SJSA1 (cell line): ENCODE measurements at regions not wholly inside any gene's neighbourhood (a gene's known extent, or its start where the extent isn't known, plus 50 kb on each side); places are given as distances from the start of the nearest gene placed in this dataset.
"Not testable (repeated sequence)": the region's sequence is repeated elsewhere in the genome, so short reads cannot be mapped to it uniquely, and the experiment has no call there.

ENCODE experiments used
- DNase-seq, 2 experiments: peaks; one replicate each; pipeline ENCODE4 v3.0.0-alpha.2; 2015 to 2020; ENCODE audit warnings: low spot score in 2 of 2, low read depth in 1 of 2
- H3K27ac ChIP-seq: fragments of 250-450 bp; sonication (Bioruptor Pico); 2 replicates; pipeline ENCODE4 v1.5.1; 2020; ENCODE audit warnings: mild to moderate bottlenecking, moderate library complexity
- H3K27me3 ChIP-seq: fragments of 250-450 bp; sonication (Bioruptor Pico); replicated peaks from 2 replicates; pipeline ENCODE4 v1.5.1; 2020; ENCODE audit warnings: mild to moderate bottlenecking, moderate library complexity
- H3K36me3 ChIP-seq: fragments of 250-450 bp; sonication (Bioruptor Pico); 2 replicates; pipeline ENCODE4 v1.5.1; 2020; ENCODE audit warnings: mild to moderate bottlenecking
- H3K4me1 ChIP-seq: fragments of 250-450 bp; sonication (Bioruptor Pico); replicated peaks from 2 replicates; pipeline ENCODE4 v1.6.1; 2021; ENCODE audit warnings: mild to moderate bottlenecking
- H3K4me3 ChIP-seq: fragments of 250-450 bp; sonication (Bioruptor Pico); 2 replicates; pipeline ENCODE4 v1.5.1; 2020; ENCODE audit warnings: mild to moderate bottlenecking
- H3K9me3 ChIP-seq: fragments of 250-450 bp; sonication (Bioruptor Pico); replicated peaks from 2 replicates; pipeline ENCODE4 v1.5.1; 2020; ENCODE audit warnings: mild to moderate bottlenecking

GRCh38 chr16:51542981-51543815, 392.1 kb upstream of the SALL1 start:
- Histone ChIP-seq H3K4me1 (peaks cover 47% of the 10 kb centered on the region), H3K9me3 (no peaks in the 10 kb centered on the region), H3K27me3 (no peaks in the 10 kb centered on the region), H3K36me3 (no peaks in the 10 kb centered on the region), H3K27ac (no peak overlapping the region), H3K4me3 (no peak overlapping the region)
- DNase-seq: no peak

GRCh38 chr16:51540259-51540658, 389.2 kb upstream of the SALL1 start:
- Histone ChIP-seq H3K27me3 (no peaks in the 10 kb centered on the region), H3K4me3 (no peak overlapping the region), H3K4me1 (peaks cover 46% of the 10 kb centered on the region), H3K27ac (no peak overlapping the region), H3K36me3 (no peaks in the 10 kb centered on the region), H3K9me3 (no peaks in the 10 kb centered on the region)
- peak in 1 of 2 experiments; percentile 40 for DNase-seq

DNA sequence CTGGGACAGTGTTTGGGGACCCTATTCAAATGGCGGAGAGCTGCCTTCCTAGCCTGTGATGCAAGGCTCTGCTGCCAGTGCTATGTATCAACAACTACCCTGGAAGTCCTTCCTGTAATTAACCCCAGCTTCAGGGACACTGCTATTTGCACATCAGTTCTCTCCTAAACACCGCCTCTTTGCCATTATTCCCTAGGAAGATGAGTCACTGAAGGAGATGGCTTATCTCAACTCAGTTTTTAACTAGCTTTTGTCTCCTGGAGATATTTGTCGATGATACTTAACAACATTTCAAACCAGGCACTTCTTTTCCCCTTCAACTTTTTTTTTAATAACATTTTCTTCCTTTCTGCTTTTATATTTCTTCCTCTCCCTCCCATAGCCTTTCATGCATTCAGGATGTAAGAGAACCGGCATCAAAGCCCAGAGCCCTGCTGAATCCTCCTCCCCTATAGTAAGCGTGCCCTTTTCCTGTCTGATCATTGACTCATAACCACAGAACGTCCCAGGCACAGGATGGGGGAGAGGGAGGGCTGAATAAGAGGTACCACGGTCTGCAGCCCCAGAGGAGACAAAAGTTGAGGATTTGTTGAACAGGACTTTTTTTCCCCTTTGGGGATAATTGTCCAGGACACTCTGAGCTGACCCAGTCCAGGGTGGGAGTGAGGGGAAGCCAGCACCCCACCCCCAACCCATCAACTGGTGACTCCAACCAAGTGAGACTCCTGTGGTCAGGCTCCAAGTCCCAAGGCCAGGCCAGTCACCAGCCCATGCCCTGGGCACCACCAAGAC, 387.8 kb upstream of the SALL1 start:
- Histone ChIP-seq H3K27me3 (no peaks in the 10 kb centered on the region), H3K27ac (peak overlapping the region; percentile 65), H3K9me3 (no peaks in the 10 kb centered on the region), H3K4me1 (peaks cover 37% of the 10 kb centered on the region), H3K4me3 (no peak overlapping the region), H3K36me3 (no peaks in the 10 kb centered on the region)
- DNase-seq: peak; percentile 88 to 95

DNA sequence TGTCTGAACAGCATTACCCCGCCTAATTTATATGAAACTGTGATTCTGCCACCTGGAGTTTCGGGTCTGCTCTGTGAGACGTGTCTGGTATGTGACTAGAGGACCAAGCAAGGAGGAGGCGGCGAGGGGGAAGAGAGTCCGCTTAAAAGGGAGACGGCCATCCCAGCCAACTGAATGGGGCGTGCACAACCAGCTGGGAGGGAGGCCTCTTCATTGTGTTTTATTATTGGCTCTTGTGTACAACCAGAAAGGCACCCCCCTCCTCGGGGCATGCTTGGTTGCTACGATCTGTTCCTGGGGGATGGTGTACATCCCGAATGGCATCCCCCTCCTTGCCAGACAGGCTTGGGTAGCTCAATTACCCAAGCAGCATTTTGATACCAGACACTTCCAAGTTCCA, 384.5 kb upstream of the SALL1 start:
- Histone ChIP-seq H3K27me3 (no peaks in the 10 kb centered on the region), H3K27ac (no peak overlapping the region), H3K4me1 (peaks cover 28% of the 10 kb centered on the region), H3K36me3 (no peaks in the 10 kb centered on the region), H3K4me3 (no peak overlapping the region), H3K9me3 (no peaks in the 10 kb centered on the region)
- no peak for DNase-seq

DNA sequence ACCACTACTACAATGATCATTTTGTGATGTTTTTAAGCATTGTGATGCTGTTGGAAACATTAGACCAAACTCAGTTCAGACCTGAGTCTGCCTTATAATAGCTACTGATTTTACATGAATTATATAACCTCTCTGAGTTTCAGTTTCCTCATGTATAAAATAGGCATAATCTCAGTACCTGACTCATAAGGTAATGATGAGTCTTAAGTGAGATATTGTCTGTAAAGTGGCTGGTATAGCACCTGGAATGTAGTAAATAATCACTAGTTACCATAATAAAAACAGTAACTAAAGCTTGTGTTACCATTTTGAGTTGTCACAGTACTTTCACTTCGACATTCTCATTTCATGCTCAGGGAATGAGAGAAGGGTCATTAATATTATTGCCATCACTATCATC, 381.5 kb upstream of the SALL1 start:
- Histone ChIP-seq H3K9me3 (no peaks in the 10 kb centered on the region), H3K27me3 (no peaks in the 10 kb centered on the region), H3K27ac (no peak overlapping the region), H3K36me3 (no peaks in the 10 kb centered on the region), H3K4me1 (no peaks in the 10 kb centered on the region), H3K4me3 (no peak overlapping the region)
- no peak for DNase-seq

- Histone ChIP-seq H3K9me3 (no peaks in the 10 kb centered on the region), H3K36me3 (no peaks in the 10 kb centered on the region), H3K27ac (no peak overlapping the region), H3K4me1 (no peaks in the 10 kb centered on the region), H3K4me3 (no peak overlapping the region), H3K27me3 (no peaks in the 10 kb centered on the region)
- DNase-seq: no peak
Observed at GRCh38 chr16:51531271-51531670, 380.2 kb upstream of the SALL1 start.

DNA sequence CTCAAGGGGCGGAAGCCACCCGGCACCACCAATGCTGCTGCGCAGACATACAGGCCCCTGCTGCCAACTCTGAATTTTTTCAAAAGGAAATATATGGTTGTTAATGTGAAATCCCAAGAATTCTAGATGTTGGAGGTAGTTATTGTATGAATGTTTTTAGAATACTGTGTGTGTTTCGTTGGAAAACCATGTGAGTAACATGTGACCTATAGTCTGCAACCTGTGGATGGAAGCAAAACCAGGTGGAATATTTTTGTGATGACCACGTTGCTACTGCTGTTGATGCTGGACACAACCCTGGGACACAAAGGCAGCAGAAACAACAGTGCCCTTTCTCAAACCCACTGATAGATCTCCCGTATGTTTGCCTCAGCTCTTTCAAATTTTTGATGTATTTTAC, 376.3 kb upstream of the SALL1 start:
- Histone ChIP-seq H3K36me3 (no peaks in the 10 kb centered on the region), H3K9me3 (no peaks in the 10 kb centered on the region), H3K4me1 (no peaks in the 10 kb centered on the region), H3K27ac (no peak overlapping the region), H3K27me3 (no peaks in the 10 kb centered on the region), H3K4me3 (no peak overlapping the region)
- no peak for DNase-seq

- Histone ChIP-seq H3K4me1 (no peaks in the 10 kb centered on the region), H3K27ac (no peak overlapping the region), H3K4me3 (no peak overlapping the region), H3K36me3 (no peaks in the 10 kb centered on the region), H3K9me3 (no peaks in the 10 kb centered on the region), H3K27me3 (no peaks in the 10 kb centered on the region)
- DNase-seq: no peak
Observed at GRCh38 chr16:51526621-51527020, 375.6 kb upstream of the SALL1 start.

DNA sequence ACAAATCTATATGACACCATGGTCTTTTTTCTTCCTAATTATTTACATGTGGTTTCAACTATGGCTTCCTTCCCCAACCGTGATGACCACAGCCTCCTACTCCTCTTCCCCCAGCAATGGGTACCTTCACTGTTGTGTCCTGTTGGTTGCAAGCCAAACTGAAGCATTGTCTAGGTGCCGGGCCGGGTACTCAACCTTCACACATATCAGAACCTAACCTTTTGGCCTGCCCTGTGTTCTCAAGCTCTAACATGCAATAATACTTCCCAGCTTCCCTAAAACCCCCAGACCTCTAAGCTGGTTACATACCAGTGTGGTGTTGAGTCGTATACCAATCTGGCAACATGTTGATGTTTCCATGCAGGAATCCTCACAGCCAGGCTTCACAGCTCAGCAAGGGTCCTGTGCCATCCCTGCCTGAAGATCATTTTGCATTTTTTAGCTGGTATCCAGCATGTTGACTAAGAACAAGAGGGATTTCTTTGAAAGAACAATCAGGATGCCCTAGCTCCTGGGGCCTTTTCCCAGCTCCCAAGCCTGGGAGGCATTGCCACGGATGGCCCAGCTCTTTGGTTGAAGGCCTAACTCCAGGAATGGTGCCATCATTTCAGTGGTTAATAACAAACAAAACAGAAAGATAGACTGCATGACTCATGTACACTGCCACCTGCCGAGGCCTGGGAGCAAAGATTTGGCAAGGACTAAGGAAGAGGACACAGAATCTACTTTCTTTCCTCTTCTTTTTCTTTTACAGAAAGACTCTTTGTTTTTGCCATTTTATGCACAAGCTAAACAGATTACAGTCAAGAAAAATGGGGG, 373.7 kb upstream of the SALL1 start:
- Histone ChIP-seq H3K27me3 (no peaks in the 10 kb centered on the region), H3K27ac (no peak overlapping the region), H3K36me3 (no peaks in the 10 kb centered on the region), H3K4me3 (no peak overlapping the region), H3K9me3 (no peaks in the 10 kb centered on the region), H3K4me1 (no peaks in the 10 kb centered on the region)
- peak in 1 of 2 experiments; percentile 19 for DNase-seq

DNA sequence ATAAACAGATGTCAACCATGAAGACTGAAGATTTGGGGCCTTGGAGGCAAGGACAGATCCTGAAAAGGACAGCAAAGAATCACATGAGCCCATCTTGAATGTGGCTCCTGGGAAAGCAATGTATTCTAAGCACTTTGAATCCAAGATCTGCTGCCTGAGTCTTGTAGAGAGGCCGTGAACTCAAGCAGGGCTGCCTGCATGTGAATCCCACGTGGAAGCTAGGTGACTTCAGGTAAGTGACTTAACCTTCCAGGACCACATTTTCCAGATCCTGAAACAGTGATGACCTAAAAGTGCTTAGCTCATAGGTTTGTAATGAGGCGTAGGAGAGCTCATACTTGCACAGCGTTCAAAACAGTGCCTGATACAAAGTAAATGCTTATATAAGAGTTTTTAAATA, 373.0 kb upstream of the SALL1 start:
- no peak for DNase-seq
- Histone ChIP-seq H3K4me1 (no peaks in the 10 kb centered on the region), H3K36me3 (no peaks in the 10 kb centered on the region), H3K27ac (no peak overlapping the region), H3K27me3 (no peaks in the 10 kb centered on the region), H3K9me3 (no peaks in the 10 kb centered on the region), H3K4me3 (no peak overlapping the region)

DNA sequence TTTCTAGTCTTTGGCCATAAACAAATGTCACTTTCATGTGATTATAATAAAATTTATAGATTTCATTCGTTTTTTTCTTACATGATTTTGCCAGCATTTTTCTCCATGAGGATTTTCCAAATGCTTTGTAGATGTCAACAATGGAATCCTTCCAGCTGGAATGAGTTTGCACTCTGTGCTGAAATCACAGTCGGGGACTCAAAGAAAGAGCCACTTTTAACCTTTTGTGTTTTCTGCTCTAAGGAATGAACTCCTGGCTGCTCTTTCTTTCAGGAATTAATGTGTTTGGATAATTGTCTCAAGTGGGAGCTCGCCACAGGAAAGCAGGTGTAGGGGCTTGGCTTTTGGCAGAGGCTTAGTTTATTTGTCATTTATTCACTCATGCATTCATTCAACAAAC, 372.3 kb upstream of the SALL1 start:
- no peaks in the 10 kb centered on the region for H3K9me3 ChIP-seq
- H3K4me3 ChIP-seq: no peak overlapping the region
- DNase-seq: peak in 1 of 2 experiments; percentile 3
- H3K4me1 ChIP-seq: no peaks in the 10 kb centered on the region
- H3K36me3 ChIP-seq: no peaks in the 10 kb centered on the region
- no peaks in the 10 kb centered on the region for H3K27me3 ChIP-seq
- no peak overlapping the region for H3K27ac ChIP-seq

GRCh38 chr16:51522902-51523301, 371.8 kb upstream of the SALL1 start:
- no peak overlapping the region for H3K4me3 ChIP-seq
- no peaks in the 10 kb centered on the region for H3K36me3 ChIP-seq
- H3K4me1 ChIP-seq: no peaks in the 10 kb centered on the region
- H3K27me3 ChIP-seq: no peaks in the 10 kb centered on the region
- no peak overlapping the region for H3K27ac ChIP-seq
- H3K9me3 ChIP-seq: no peaks in the 10 kb centered on the region
- DNase-seq: no peak

GRCh38 chr16:51516960-51517359, 365.9 kb upstream of the SALL1 start:
- not testable (repeated sequence) for H3K4me3 ChIP-seq, H3K4me1 ChIP-seq, H3K36me3 ChIP-seq, H3K9me3 ChIP-seq, DNase-seq, H3K27ac ChIP-seq, H3K27me3 ChIP-seq

GRCh38 chr16:51510416-51510815, 359.3 kb upstream of the SALL1 start:
- H3K4me1 ChIP-seq: no peaks in the 10 kb centered on the region
- no peaks in the 10 kb centered on the region for H3K36me3 ChIP-seq
- H3K9me3 ChIP-seq: no peaks in the 10 kb centered on the region
- no peaks in the 10 kb centered on the region for H3K27me3 ChIP-seq
- no peak overlapping the region for H3K27ac ChIP-seq
- DNase-seq: no peak
- no peak overlapping the region for H3K4me3 ChIP-seq
